HFFc6 (cell line): ENCODE measurements at regions not wholly inside any gene's neighbourhood (a gene's known extent, or its start where the extent isn't known, plus 50 kb on each side); places are given as distances from the start of the nearest gene placed in this dataset.

ENCODE experiments used
- DNase-seq: peaks from one replicate; pipeline ENCODE4 v3.0.0-alpha.2; 2018
- H3K27ac Mint-ChIP-seq: 2 replicates; pipeline ENCODE4 v1.8.0; 2020; ENCODE audit warnings: mild to moderate bottlenecking, mixed read lengths
- H3K27me3 Mint-ChIP-seq: 2 replicates; pipeline ENCODE4 v1.8.0; 2021; ENCODE audit warnings: mild to moderate bottlenecking, moderate library complexity, mixed read lengths; ENCODE audit not compliant: insufficient read depth
- H3K36me3 Mint-ChIP-seq: 2 replicates; pipeline ENCODE4 v1.8.0; 2021; ENCODE audit warnings: low read depth, mixed read lengths
- H3K4me1 Mint-ChIP-seq: 2 replicates; pipeline ENCODE4 v1.8.0; 2020; ENCODE audit warnings: low read depth, mixed read lengths
- H3K4me3 Mint-ChIP-seq: 2 replicates; pipeline ENCODE4 v1.8.0; 2020; ENCODE audit warnings: mild to moderate bottlenecking, moderate library complexity, mixed read lengths
- H3K9me3 Mint-ChIP-seq: 2 replicates; pipeline ENCODE4 v1.8.0; 2020; ENCODE audit warnings: mild to moderate bottlenecking, mixed read lengths
- TF ChIP-seq, protein P1 (sequence below): fragments of 200-600 bp; sonication (generic); IDR thresholded peaks from 2 replicates; pipeline ENCODE4 v1.5.0; 2021; ENCODE audit warnings: antibody characterized with exemption, mild to moderate bottlenecking

- TF ChIP-seq, protein P1, sequence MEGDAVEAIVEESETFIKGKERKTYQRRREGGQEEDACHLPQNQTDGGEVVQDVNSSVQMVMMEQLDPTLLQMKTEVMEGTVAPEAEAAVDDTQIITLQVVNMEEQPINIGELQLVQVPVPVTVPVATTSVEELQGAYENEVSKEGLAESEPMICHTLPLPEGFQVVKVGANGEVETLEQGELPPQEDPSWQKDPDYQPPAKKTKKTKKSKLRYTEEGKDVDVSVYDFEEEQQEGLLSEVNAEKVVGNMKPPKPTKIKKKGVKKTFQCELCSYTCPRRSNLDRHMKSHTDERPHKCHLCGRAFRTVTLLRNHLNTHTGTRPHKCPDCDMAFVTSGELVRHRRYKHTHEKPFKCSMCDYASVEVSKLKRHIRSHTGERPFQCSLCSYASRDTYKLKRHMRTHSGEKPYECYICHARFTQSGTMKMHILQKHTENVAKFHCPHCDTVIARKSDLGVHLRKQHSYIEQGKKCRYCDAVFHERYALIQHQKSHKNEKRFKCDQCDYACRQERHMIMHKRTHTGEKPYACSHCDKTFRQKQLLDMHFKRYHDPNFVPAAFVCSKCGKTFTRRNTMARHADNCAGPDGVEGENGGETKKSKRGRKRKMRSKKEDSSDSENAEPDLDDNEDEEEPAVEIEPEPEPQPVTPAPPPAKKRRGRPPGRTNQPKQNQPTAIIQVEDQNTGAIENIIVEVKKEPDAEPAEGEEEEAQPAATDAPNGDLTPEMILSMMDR: no peak
- peak; percentile 68 for DNase-seq
- H3K9me3 Mint-ChIP-seq: peaks cover 7% of the 10 kb centered on the region; the same call in 1 of the 2 replicates
- H3K27ac Mint-ChIP-seq: peak overlapping the region; percentile 49
- no peaks in the 10 kb centered on the region for H3K36me3 Mint-ChIP-seq
- no peaks in the 10 kb centered on the region for H3K27me3 Mint-ChIP-seq
- peaks cover 29% of the 10 kb centered on the region for H3K4me1 Mint-ChIP-seq
- H3K4me3 Mint-ChIP-seq: peak overlapping the region; percentile 52
These were observed 197.9 kb upstream of the GRIK2 start for GRCh38 chr6:101195588-101195987.

DNA sequence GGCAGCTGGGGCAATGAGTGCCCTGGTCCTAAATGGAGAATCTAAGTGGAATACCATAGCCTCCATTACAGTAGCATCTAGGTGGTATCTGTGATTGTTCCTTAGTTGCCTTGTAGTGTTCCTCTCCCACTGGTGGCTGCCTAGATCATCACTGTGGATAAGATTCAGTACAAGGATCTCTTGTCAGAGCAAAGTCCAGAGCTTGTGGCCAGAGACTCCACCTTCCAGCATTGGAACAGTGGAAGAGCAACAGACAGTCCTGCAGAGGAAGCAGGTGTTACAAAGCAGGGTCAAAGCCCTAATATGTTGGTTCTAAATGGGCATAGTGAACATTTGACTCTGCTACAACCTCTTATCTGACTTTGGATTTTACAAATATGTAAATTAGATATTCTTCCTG, 194.1 kb upstream of the GRIK2 start:
- H3K27ac Mint-ChIP-seq: no peak overlapping the region
- peaks cover 29% of the 10 kb centered on the region for H3K4me1 Mint-ChIP-seq
- H3K4me3 Mint-ChIP-seq: no peak overlapping the region
- no peaks in the 10 kb centered on the region for H3K27me3 Mint-ChIP-seq
- DNase-seq: no peak
- H3K36me3 Mint-ChIP-seq: no peaks in the 10 kb centered on the region
- TF ChIP-seq, protein P1: no peak
- H3K9me3 Mint-ChIP-seq: no peaks in the 10 kb centered on the region; the same call in 1 of the 2 replicates

DNA sequence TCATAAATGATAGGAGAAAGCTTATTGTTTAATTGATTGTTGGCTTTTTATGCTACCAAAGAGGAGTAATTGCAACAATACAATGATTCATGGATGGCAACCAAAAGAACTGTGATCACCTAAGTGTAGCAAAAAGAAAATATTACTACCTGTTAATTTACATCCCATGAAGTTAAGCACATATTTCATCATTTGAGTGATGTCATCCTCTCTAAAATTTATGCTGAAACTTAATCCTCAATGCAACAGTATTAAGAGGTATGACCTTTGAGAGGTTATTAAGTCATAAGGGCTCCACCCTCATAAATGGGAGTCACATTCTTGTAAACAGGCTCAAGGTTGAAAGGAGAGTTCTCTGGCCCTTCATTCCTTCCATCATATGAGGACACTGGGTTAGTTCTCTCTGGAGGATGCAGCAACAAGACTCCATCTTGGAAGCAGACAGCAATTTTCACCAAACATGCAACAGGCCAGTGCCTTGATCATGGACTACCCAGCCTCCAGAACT, 190.6 kb upstream of the GRIK2 start:
- H3K9me3 Mint-ChIP-seq: no peaks in the 10 kb centered on the region; the same call in 1 of the 2 replicates
- H3K36me3 Mint-ChIP-seq: no peaks in the 10 kb centered on the region
- peaks cover 7% of the 10 kb centered on the region; the same call in 1 of the 2 replicates for H3K4me1 Mint-ChIP-seq
- no peak for DNase-seq
- TF ChIP-seq, protein P1: no peak
- no peak overlapping the region for H3K4me3 Mint-ChIP-seq
- H3K27ac Mint-ChIP-seq: no peak overlapping the region
- H3K27me3 Mint-ChIP-seq: no peaks in the 10 kb centered on the region

DNA sequence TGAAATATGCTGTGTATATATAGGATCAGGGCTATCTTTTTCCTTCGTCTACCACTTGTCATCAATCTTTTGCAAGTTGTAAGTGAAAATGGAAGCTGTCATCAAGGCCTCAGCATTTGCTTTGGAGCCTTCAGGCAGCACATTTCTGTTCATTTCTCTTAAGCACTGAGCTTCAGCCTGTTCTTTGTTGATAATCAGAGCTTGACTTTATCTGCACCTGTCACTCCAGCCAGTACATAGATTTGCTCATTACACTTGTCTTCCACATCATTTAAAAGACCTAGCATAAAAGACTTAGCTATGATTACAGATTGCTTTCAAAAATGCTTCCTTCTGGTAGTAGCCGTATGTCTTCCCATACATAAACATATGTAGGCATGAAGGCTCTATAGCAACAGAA, 189.8 kb upstream of the GRIK2 start:
- Mint-ChIP-seq H3K27me3 (no peaks in the 10 kb centered on the region), H3K9me3 (no peaks in the 10 kb centered on the region; the same call in 1 of the 2 replicates), H3K27ac (no peak overlapping the region), H3K4me3 (no peak overlapping the region), H3K4me1 (peaks cover 7% of the 10 kb centered on the region; the same call in 1 of the 2 replicates), H3K36me3 (no peaks in the 10 kb centered on the region)
- TF ChIP-seq, protein P1: no peak
- DNase-seq: no peak

DNA sequence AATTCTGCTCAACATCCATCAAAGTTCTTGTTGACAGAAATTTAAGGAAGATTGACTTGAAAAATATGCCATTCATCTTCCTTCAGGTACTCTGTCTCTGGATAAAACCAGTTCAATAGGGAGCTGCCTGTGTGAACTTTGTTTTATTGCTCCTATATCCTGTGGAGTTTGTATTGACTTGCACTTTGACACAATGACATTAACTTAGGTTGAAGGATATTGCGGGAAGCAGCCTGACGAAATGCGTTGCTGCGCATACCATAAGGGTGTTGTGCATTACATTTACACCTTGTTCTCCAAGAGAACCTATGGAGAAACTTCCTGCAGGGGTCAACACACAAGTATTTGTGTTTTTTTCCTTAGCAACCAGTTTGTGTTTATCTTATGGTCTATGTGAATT, 185.4 kb upstream of the GRIK2 start:
- Mint-ChIP-seq H3K27me3 (no peaks in the 10 kb centered on the region), H3K4me1 (peaks cover 7% of the 10 kb centered on the region; the same call in 1 of the 2 replicates), H3K27ac (no peak overlapping the region), H3K9me3 (no peaks in the 10 kb centered on the region), H3K36me3 (no peaks in the 10 kb centered on the region), H3K4me3 (no peak overlapping the region)
- no peak for DNase-seq
- TF ChIP-seq, protein P1: no peak

GRCh38 chr6:101212640-101213039, 180.9 kb upstream of the GRIK2 start:
- DNase-seq: no peak
- Mint-ChIP-seq H3K27ac (no peak overlapping the region), H3K4me1 (no peaks in the 10 kb centered on the region), H3K9me3 (no peaks in the 10 kb centered on the region), H3K36me3 (no peaks in the 10 kb centered on the region), H3K4me3 (no peak overlapping the region), H3K27me3 (no peaks in the 10 kb centered on the region)
- TF ChIP-seq, protein P1: no peak
